ENCODE measurements at regions not wholly inside any gene's neighbourhood (a gene's known extent, or its start where the extent isn't known, plus 50 kb on each side); places are given as distances from the start of the nearest gene placed in this dataset.

GRCh38 chr5:118544887-118545449, 443.4 kb downstream of the DTWD2 start:
- TF ChIP-seq, protein P1, sequence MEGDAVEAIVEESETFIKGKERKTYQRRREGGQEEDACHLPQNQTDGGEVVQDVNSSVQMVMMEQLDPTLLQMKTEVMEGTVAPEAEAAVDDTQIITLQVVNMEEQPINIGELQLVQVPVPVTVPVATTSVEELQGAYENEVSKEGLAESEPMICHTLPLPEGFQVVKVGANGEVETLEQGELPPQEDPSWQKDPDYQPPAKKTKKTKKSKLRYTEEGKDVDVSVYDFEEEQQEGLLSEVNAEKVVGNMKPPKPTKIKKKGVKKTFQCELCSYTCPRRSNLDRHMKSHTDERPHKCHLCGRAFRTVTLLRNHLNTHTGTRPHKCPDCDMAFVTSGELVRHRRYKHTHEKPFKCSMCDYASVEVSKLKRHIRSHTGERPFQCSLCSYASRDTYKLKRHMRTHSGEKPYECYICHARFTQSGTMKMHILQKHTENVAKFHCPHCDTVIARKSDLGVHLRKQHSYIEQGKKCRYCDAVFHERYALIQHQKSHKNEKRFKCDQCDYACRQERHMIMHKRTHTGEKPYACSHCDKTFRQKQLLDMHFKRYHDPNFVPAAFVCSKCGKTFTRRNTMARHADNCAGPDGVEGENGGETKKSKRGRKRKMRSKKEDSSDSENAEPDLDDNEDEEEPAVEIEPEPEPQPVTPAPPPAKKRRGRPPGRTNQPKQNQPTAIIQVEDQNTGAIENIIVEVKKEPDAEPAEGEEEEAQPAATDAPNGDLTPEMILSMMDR (IDR thresholded peaks at IDR 0.05), result no peak
- TF ChIP-seq POLR2A (IDR thresholded peaks at IDR 0.05), result no peak
